GM13976 (cell line): ENCODE measurements at regions not wholly inside any gene's neighbourhood (a gene's known extent, or its start where the extent isn't known, plus 50 kb on each side); places are given as distances from the start of the nearest gene placed in this dataset.

ENCODE experiments used
- DNase-seq: peaks from one replicate; pipeline ENCODE4 v3.0.0; 2012; ENCODE audit warnings: low spot score
- CTCF ChIP-seq: IDR thresholded peaks from 2 replicates; pipeline ENCODE4 v1.5.1; 2012; ENCODE audit warnings: borderline replicate concordance, mild to moderate bottlenecking; ENCODE audit not compliant: insufficient read depth; ENCODE audit errors: extremely low read depth, missing control alignments, control extremely low read depth
- in situ Hi-C: fragments of 300-500 bp; cut with MboI; formaldehyde crosslinking; loops from one replicate; pipeline ENCODE4 v1.12.0; 2022; ENCODE audit warnings: low sequenced_read_pairs, mixed read lengths, inconsistent platforms; ENCODE audit not compliant: unreplicated experiment

- in situ Hi-C loops = no loop called here
- TF ChIP-seq CTCF = no peak
- DNase-seq = no peak
These were observed 193.0 kb upstream of the E2F8 start for GRCh38 chr11:19433791-19434190.

DNA sequence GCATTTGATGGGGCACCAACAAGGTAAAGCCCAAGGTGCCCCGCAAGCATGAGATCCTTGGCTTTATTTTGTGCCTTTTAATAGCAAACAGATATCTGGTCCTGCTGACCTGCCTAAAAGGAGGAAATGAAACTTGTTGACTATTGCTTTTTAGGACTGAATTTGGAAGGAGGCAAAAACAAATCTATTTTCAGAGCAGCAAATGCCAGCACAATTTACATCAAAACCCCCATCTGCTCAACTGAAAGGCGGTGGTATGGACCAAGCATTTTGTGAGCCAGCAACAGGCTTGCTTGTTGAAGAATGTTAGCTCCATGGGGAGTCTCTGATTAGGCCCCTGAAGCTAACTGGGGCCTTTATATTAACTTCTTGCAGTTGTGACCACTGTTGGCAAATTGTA is 192.6 kb upstream of the E2F8 start:
- no peak for DNase-seq
- in situ Hi-C loops = no loop called here
- no peak for TF ChIP-seq CTCF

GRCh38 chr11:19432370-19433061 is 191.8 kb upstream of the E2F8 start:
- TF ChIP-seq CTCF = no peak
- DNase-seq = no peak
- in situ Hi-C loops = no loop called here

GRCh38 chr11:19430754-19431398 is 190.1 kb upstream of the E2F8 start:
- no peak for DNase-seq
- in situ Hi-C loops = no loop called here
- TF ChIP-seq CTCF = no peak

- in situ Hi-C loops = no loop called here
- no peak for TF ChIP-seq CTCF
- DNase-seq = no peak
These were observed 189.6 kb upstream of the E2F8 start for GRCh38 chr11:19430346-19430745.

GRCh38 chr11:19429108-19429760 is 188.5 kb upstream of the E2F8 start:
- no peak for TF ChIP-seq CTCF
- no peak for DNase-seq
- in situ Hi-C loops = no loop called here
